ENCODE measurements at regions not wholly inside any gene's neighbourhood (a gene's known extent, or its start where the extent isn't known, plus 50 kb on each side); places are given as distances from the start of the nearest gene placed in this dataset.

GRCh38 chr5:25863811-25864210 lies 1174.6 kb downstream of the CDH9 start:
- Mint-ChIP-seq H3K27ac (no peak overlapping the region), H3K9me3 (peaks cover 38% of the 10 kb centered on the region), H3K4me1 (ENCODE audit: low read depth) (no peaks in the 10 kb centered on the region), H3K27me3 (ENCODE audit: insufficient read depth) (no peaks in the 10 kb centered on the region), H3K36me3 (ENCODE audit: low read depth) (no peaks in the 10 kb centered on the region), H3K4me3 (no peak overlapping the region)
- no peak for TF ChIP-seq CTCF (IDR thresholded peaks at IDR 0.05)
- DNase-seq = no peak

DNA sequence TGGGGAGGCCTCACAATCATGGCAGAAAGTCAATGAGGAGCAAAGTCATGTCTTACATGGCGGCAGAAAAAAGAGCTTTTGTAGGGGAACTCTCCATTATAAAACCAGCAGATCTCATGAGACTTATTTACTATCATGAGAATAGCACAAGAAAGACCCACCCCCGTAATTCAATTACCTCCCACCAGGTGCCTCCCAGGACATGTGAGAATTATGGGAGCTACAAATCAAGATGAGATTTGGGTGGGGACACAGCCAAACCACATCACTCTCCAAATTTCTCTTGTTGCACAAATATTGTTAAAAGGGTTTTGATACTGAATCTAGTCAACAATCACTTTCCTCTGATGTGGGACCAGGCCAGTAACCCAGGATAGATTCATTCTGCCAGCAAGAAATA lies 1176.1 kb downstream of the CDH9 start:
- Mint-ChIP-seq H3K9me3 (peaks cover 44% of the 10 kb centered on the region), H3K27ac (no peak overlapping the region), H3K4me3 (no peak overlapping the region), H3K27me3 (ENCODE audit: insufficient read depth) (no peaks in the 10 kb centered on the region), H3K36me3 (ENCODE audit: low read depth) (no peaks in the 10 kb centered on the region), H3K4me1 (ENCODE audit: low read depth) (no peaks in the 10 kb centered on the region)
- no peak for TF ChIP-seq CTCF (IDR thresholded peaks at IDR 0.05)
- DNase-seq = no peak

DNA sequence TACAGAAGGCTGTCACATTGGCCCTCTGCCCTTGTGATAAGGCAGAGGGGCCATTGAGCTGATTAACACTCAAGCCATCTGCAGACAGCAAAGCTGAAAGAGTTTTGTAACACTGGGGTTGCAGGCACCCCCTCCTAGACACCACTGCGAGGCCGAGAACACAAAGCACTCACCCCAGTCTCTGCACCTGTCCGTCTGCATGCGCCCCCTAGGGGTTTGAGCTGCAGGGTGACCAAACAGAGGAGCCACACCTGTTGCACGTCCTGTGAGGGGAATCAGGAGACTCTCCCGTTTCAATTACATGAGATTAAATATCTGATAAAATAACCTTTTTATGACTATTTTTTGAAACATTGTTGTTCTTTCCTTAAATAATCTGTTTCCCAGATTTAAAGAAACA lies 1180.4 kb downstream of the CDH9 start:
- no peak overlapping the region for H3K4me3 Mint-ChIP-seq
- no peak for DNase-seq
- peaks cover 50% of the 10 kb centered on the region for H3K9me3 Mint-ChIP-seq
- no peaks in the 10 kb centered on the region; the same call in 1 of the 2 replicates for H3K36me3 Mint-ChIP-seq (ENCODE audit: low read depth)
- no peaks in the 10 kb centered on the region for H3K27me3 Mint-ChIP-seq (ENCODE audit: insufficient read depth)
- no peak overlapping the region for H3K27ac Mint-ChIP-seq
- H3K4me1 Mint-ChIP-seq (ENCODE audit: low read depth) = no peaks in the 10 kb centered on the region
- TF ChIP-seq CTCF (IDR thresholded peaks at IDR 0.05) = no peak

DNA sequence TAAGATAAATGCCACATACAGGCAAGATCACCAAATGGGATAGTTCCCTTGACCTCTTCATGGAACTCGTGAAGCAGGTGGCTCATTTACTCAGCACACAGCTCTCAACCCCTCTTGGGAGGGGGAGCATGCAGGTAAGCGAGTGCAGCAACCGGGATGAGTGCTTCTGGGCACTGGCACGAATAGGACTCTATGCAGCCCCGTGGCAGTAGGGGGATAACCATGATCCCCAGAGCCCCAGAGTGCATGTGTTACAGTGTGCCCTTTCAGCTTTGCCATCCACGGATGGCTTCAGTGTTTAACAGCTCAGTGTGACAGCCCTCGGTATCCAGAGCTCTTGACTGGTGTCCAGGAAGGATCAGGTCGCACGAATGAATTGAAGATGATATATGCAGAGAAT lies 1187.1 kb downstream of the CDH9 start:
- no peak overlapping the region for H3K4me3 Mint-ChIP-seq
- no peak overlapping the region for H3K27ac Mint-ChIP-seq
- H3K36me3 Mint-ChIP-seq (ENCODE audit: low read depth) = no peaks in the 10 kb centered on the region; the same call in 1 of the 2 replicates
- H3K27me3 Mint-ChIP-seq (ENCODE audit: insufficient read depth) = no peaks in the 10 kb centered on the region
- H3K4me1 Mint-ChIP-seq (ENCODE audit: low read depth) = no peaks in the 10 kb centered on the region
- no peak for TF ChIP-seq CTCF (IDR thresholded peaks at IDR 0.05)
- peaks cover 32% of the 10 kb centered on the region for H3K9me3 Mint-ChIP-seq
- no peak for DNase-seq

DNA sequence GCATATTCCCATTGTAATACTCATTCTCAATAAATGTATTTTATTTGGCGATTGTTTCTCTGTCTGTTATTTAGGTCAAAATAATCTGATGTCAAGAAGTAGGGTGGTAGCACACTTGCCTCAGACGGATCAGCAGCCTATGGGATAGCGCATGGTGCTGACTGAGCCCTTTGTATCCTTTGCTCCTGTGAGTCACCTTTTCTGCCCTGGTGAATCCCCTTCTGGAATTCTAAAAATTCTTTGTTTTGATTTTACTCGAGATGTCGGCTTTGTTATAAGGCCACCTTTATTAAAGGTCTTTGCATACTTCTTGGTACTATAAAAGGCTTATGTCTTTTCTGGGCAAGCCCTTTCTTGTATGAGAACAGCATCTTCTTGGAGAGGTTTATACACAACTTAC lies 1187.8 kb downstream of the CDH9 start:
- Mint-ChIP-seq H3K27ac (no peak overlapping the region), H3K4me1 (ENCODE audit: low read depth) (no peaks in the 10 kb centered on the region), H3K36me3 (ENCODE audit: low read depth) (no peaks in the 10 kb centered on the region; the same call in 1 of the 2 replicates), H3K9me3 (peaks cover 34% of the 10 kb centered on the region), H3K4me3 (no peak overlapping the region), H3K27me3 (ENCODE audit: insufficient read depth) (no peaks in the 10 kb centered on the region)
- no peak for TF ChIP-seq CTCF (IDR thresholded peaks at IDR 0.05)
- no peak for DNase-seq

DNA sequence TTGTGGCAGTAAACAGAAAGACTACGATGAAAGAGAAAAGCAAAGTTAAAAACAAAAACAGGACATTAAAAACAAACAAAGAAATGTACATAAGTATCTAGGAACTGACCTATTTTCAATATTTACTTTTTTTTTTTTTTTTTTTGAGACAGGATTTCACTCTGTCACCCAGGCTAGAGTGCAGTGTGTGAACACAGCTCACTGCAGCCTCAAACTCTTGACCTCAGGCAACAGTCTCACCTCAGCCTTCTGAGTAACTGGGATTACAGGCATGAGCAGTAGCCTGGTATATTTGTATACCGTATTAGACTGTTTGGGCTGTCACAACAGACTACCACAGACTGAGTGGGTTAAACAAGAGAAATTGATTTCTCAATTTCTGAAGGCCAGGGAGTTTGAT lies 1189.1 kb downstream of the CDH9 start:
- no peaks in the 10 kb centered on the region for H3K27me3 Mint-ChIP-seq (ENCODE audit: insufficient read depth)
- H3K4me1 Mint-ChIP-seq (ENCODE audit: low read depth) = no peaks in the 10 kb centered on the region
- no peak for DNase-seq
- TF ChIP-seq CTCF (IDR thresholded peaks at IDR 0.05) = no peak
- no peak overlapping the region for H3K4me3 Mint-ChIP-seq
- no peak overlapping the region for H3K27ac Mint-ChIP-seq
- H3K9me3 Mint-ChIP-seq = peaks cover 34% of the 10 kb centered on the region
- no peaks in the 10 kb centered on the region; the same call in 1 of the 2 replicates for H3K36me3 Mint-ChIP-seq (ENCODE audit: low read depth)

Measured in HFFc6 (cell line).